Transverse colon (tissue), 4 donors: ENCODE measurements at regions not wholly inside any gene's neighbourhood (a gene's known extent, or its start where the extent isn't known, plus 50 kb on each side); places are given as distances from the start of the nearest gene placed in this dataset.

Source experiments
- DNase-seq: peaks from one replicate; pipeline ENCODE4 v3.0.0-alpha.2; 2019
- H3K27ac ChIP-seq, 4 donors: fragments of 200-600 bp; sonication (generic); 2 replicates each; pipeline ENCODE4 v1.5.1; 2016 to 2018; ENCODE audit warnings: inconsistent platforms in 4 of 4
- H3K27me3 ChIP-seq: fragments of 200-600 bp; sonication (generic); 2 replicates; pipeline ENCODE4 v1.5.1; 2017; ENCODE audit warnings: inconsistent platforms
- H3K36me3 ChIP-seq, 4 donors: fragments of 200-600 bp; sonication (generic); 2 replicates each; pipeline ENCODE4 v1.5.1; 2017 to 2019; ENCODE audit warnings: inconsistent platforms in 4 of 4
- H3K4me1 ChIP-seq, 4 donors: fragments of 200-600 bp; sonication (generic); 2 replicates each; pipeline ENCODE4 v1.5.1; 2017 to 2020; ENCODE audit warnings: inconsistent platforms in 4 of 4
- H3K4me3 ChIP-seq, 4 donors: fragments of 200-600 bp; sonication (generic); 1 replicate in 1 of 4; 2 replicates in 3 of 4; pipeline versions ENCODE4 v1.5.1 to v1.6.1; 2017 to 2019; ENCODE audit warnings: inconsistent platforms in 4 of 4
- H3K9me3 ChIP-seq, 2 donors: fragments of 200-600 bp; sonication (generic); 2 replicates each; pipeline ENCODE4 v1.5.1; 2017 to 2019; ENCODE audit warnings: inconsistent platforms in 2 of 2
- EP300 ChIP-seq: sonication (generic); formaldehyde crosslinking; IDR thresholded peaks from one replicate; pipeline ENCODE4 v1.6.1; 2017; ENCODE audit warnings: antibody characterized with exemption, low read depth
- POLR2A ChIP-seq: fragments of 450-650 bp; IDR thresholded peaks from one replicate; pipeline ENCODE4 v1.6.1; 2016; ENCODE audit warnings: antibody characterized with exemption, mild to moderate bottlenecking, moderate library complexity
- POLR2AphosphoS5 ChIP-seq, 3 donors: sonication (generic); formaldehyde crosslinking; IDR thresholded peaks; one replicate each; pipeline ENCODE4 v1.6.1; 2016; ENCODE audit warnings: antibody characterized with exemption in 3 of 3
- WGBS, 2 donors: methylation state at CpG; one replicate each; pipeline ENCODE4 v1.1.5; 2018; ENCODE audit warnings: low coverage in 1 of 2; 5-methylcytosine and 5-hydroxymethylcytosine counted together
- in situ Hi-C, 4 donors: fragments of 200-750 bp; cut with MboI; loops; one replicate each; pipeline versions ENCODE4 v1.15.0 to v1.15.1; 2017; ENCODE audit warnings: low sequenced_read_pairs in 3 of 4, low pct_ligation_motif_present in 1 of 4, low pct_unique_long_range_greater_than_20kb in 1 of 4
- intact Hi-C: fragments of 100-400 bp; cut with DNase I; formaldehyde crosslinking; loops from one replicate; pipeline ENCODE4 v1.15.1; 2023; ENCODE audit warnings: low total_unique reads
- TF ChIP-seq, protein P1 (sequence below), 5 experiments: fragments of 200-600 bp in 3 of 5; fragments of 450-650 bp in 2 of 5; sonication (generic) in 3 of 5; IDR thresholded peaks; 1 replicate in 2 of 5; 2 replicates in 3 of 5; pipeline ENCODE4 v1.5.1; 2016 to 2017; ENCODE audit warnings: antibody characterized with exemption in 5 of 5, inconsistent platforms in 3 of 5, mild to moderate bottlenecking in 2 of 5, moderate library complexity in 1 of 5

DNA sequence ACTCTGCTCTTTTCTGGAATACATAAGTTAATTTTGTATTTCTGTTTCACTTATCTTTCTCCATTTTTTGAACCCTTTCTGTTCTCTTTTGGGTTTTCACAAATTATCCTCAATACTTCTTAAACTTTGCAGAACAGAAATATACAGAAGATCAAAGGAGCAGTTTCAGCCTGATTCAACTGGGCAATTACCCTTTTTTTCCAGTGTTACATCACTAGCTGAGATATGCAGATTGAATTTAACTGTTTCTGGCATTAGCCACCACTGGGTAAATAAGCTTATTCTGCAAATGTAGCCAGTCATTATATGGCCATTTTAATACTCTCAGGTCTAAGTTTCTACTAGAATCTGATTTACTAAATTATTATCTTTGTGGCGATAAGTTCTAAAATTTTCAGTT lies 66.9 kb upstream of the GRID2 start:
- H3K36me3 ChIP-seq: no peaks in the 10 kb centered on the region
- 85 to 90% methylated on average over 1 of the region's 1 CpG for WGBS, 2 donors
- no peak overlapping the region for H3K27ac ChIP-seq
- H3K4me3 ChIP-seq: no peak overlapping the region
- in situ Hi-C loops (no loop called here), intact Hi-C loops (no loop called here)
- no peak for TF ChIP-seq POLR2A
- TF ChIP-seq, protein P1, sequence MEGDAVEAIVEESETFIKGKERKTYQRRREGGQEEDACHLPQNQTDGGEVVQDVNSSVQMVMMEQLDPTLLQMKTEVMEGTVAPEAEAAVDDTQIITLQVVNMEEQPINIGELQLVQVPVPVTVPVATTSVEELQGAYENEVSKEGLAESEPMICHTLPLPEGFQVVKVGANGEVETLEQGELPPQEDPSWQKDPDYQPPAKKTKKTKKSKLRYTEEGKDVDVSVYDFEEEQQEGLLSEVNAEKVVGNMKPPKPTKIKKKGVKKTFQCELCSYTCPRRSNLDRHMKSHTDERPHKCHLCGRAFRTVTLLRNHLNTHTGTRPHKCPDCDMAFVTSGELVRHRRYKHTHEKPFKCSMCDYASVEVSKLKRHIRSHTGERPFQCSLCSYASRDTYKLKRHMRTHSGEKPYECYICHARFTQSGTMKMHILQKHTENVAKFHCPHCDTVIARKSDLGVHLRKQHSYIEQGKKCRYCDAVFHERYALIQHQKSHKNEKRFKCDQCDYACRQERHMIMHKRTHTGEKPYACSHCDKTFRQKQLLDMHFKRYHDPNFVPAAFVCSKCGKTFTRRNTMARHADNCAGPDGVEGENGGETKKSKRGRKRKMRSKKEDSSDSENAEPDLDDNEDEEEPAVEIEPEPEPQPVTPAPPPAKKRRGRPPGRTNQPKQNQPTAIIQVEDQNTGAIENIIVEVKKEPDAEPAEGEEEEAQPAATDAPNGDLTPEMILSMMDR (IDR thresholded peaks at IDR 0.05): no peak
- no peak for TF ChIP-seq POLR2AphosphoS5 (IDR thresholded peaks at IDR 0.05)
- no peak for TF ChIP-seq EP300
- H3K27me3 ChIP-seq: no peaks in the 10 kb centered on the region
- H3K4me1 ChIP-seq: no peaks in the 10 kb centered on the region
- no peaks in the 10 kb centered on the region for H3K9me3 ChIP-seq
- no peak for DNase-seq

DNA sequence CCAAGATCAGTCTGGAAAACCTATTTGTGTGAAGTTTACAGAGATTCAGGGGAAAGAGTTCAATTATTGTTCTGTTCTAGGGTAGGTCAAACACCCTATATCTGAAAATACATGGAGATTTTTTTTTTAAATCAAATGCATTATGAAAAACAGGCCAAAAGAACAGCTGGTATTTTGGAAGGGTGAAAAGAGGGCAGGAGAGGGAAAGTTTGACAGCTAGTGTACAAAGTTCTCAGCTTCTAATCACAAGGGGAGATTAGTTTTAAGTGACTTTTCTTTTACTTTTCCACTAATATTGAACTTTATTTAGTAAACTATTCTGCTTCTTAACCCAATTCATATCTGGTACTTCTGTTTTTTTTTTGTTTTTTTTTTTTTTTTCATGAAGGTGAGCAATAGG lies 66.2 kb upstream of the GRID2 start:
- DNase-seq: no peak
- H3K4me1 ChIP-seq: no peaks in the 10 kb centered on the region
- TF ChIP-seq, protein P1 (IDR thresholded peaks at IDR 0.05): no peak
- no peak for TF ChIP-seq EP300
- no peak for TF ChIP-seq POLR2A
- no peak for TF ChIP-seq POLR2AphosphoS5 (IDR thresholded peaks at IDR 0.05)
- no peaks in the 10 kb centered on the region for H3K27me3 ChIP-seq
- H3K36me3 ChIP-seq: no peaks in the 10 kb centered on the region
- no peak overlapping the region for H3K4me3 ChIP-seq
- no peak overlapping the region for H3K27ac ChIP-seq
- H3K9me3 ChIP-seq: no peaks in the 10 kb centered on the region
- intact Hi-C loops: no loop called here
- in situ Hi-C loops: no loop called here

DNA sequence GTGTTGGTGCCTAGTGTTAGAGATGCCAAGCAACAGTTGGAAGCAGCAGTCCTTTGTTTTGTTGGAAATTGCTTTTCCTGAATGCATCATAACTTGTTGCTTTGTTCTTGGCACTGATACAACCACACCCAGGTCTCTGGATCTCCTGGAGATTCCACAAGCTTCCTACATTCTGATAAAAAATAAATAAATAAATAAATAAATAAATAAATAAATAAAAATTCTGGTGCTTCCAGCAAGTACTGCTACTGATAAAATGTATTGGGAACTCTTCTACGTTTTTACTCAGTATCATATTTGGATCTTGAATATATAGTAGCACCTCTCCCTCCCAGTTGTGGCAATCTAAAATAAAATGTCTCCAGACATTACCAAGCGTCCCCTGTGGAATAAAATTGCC lies 62.7 kb upstream of the GRID2 start:
- Histone ChIP-seq H3K36me3 (no peaks in the 10 kb centered on the region), H3K9me3 (no peaks in the 10 kb centered on the region), H3K27ac (no peak overlapping the region), H3K4me3 (no peak overlapping the region), H3K27me3 (no peaks in the 10 kb centered on the region), H3K4me1 (no peaks in the 10 kb centered on the region)
- TF ChIP-seq EP300 (no peak), POLR2A (no peak), POLR2AphosphoS5 (IDR thresholded peaks at IDR 0.05) (no peak)
- TF ChIP-seq, protein P1 (IDR thresholded peaks at IDR 0.05): no peak
- intact Hi-C loops (no loop called here), in situ Hi-C loops (no loop called here)
- WGBS, 2 donors: 55 to 64% methylated on average over 2 of the region's 2 CpGs
- no peak for DNase-seq

DNA sequence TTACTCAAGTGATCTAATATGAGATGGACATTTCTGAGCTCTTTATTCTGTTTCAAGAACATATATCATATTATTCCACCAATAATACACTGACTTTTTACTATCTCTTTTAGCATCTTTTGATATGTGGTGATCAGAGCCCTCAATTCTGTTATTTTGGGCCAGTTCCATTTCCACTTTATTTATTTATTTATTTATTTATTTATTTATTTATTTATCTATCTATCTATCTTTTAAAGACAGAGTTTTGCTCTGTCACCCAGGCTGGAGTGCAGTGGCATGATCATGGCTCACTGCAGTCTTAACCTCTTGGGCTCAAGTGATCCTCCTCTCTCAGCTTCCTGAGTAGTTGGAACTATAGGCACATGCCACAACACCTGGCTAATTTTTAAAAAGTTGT lies 57.4 kb upstream of the GRID2 start:
- Histone ChIP-seq H3K27ac (no peak overlapping the region), H3K4me3 (no peak overlapping the region), H3K36me3 (no peaks in the 10 kb centered on the region), H3K9me3 (no peaks in the 10 kb centered on the region), H3K27me3 (no peaks in the 10 kb centered on the region), H3K4me1 (no peaks in the 10 kb centered on the region)
- intact Hi-C loops (no loop called here), in situ Hi-C loops (no loop called here)
- TF ChIP-seq EP300 (no peak), POLR2A (no peak), POLR2AphosphoS5 (IDR thresholded peaks at IDR 0.05) (no peak)
- TF ChIP-seq, protein P1 (IDR thresholded peaks at IDR 0.05): no peak
- no peak for DNase-seq
